Cardiac muscle cell (in vitro differentiated cells and primary cell): ENCODE measurements at regions not wholly inside any gene's neighbourhood (a gene's known extent, or its start where the extent isn't known, plus 50 kb on each side); places are given as distances from the start of the nearest gene placed in this dataset.
A peak's percentile ranks its signal among the peaks of the same experiment; 100 is the strongest.

ENCODE experiments used
- DNase-seq, 2 donors: peaks; one replicate each; pipeline versions ENCODE4 v3.0.0 to v3.0.0-alpha.2; 2010 to 2017; ENCODE audit warnings: low read depth in 1 of 2, low spot score in 1 of 2
- H3K27ac ChIP-seq: fragments of 200-600 bp; sonication (generic); 2 replicates; pipeline ENCODE4 v1.5.1; 2016
- H3K27me3 ChIP-seq: fragments of 200-600 bp; sonication (generic); 2 replicates; pipeline ENCODE4 v1.6.0; 2016; ENCODE audit warnings: control low read depth
- H3K36me3 ChIP-seq: fragments of 200-600 bp; sonication (generic); 2 replicates; pipeline ENCODE4 v1.5.1; 2016; ENCODE audit warnings: control low read depth
- H3K4me1 ChIP-seq: fragments of 200-600 bp; sonication (generic); 2 replicates; pipeline ENCODE4 v1.8.1; 2017; ENCODE audit warnings: low read depth, mild to moderate bottlenecking, mixed run types
- H3K4me3 ChIP-seq: fragments of 200-600 bp; sonication (generic); 2 replicates; pipeline ENCODE4 v1.5.1; 2016; ENCODE audit warnings: mild to moderate bottlenecking
- H3K9me3 ChIP-seq: fragments of 200-600 bp; sonication (generic); 2 replicates; pipeline ENCODE4 v1.5.1; 2017; ENCODE audit warnings: low read depth, mild to moderate bottlenecking, control low read depth
- CTCF ChIP-seq: IDR thresholded peaks from 2 replicates; pipeline ENCODE4 v1.5.1; 2012; ENCODE audit warnings: low read depth, mild to moderate bottlenecking, low read length

DNA sequence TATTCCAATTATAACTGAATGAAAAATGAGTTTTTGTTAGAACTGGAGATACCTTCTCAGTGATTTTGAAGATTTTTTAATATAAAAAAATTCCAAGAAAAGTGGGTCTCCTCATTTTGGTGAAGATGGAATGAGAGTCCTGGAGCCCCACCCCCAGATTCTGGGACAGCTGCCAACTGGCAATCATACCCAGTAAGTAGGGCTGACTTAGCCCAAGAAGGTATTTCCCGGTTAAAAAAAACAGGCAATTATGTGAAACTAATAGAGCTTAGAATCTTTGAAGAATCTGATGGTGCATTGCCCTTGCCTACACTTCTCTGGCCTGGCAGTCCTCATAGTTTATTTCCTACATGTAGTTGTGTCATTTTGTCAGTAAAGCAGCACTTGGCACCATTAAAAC lies 52.8 kb upstream of the VWDE start:
- no peaks in the 10 kb centered on the region for H3K9me3 ChIP-seq
- no peaks in the 10 kb centered on the region for H3K4me1 ChIP-seq
- H3K27ac ChIP-seq: no peak overlapping the region
- H3K4me3 ChIP-seq: no peak overlapping the region
- peak; percentile 3 to 32 for DNase-seq
- H3K36me3 ChIP-seq: no peaks in the 10 kb centered on the region
- H3K27me3 ChIP-seq: no peaks in the 10 kb centered on the region
- no peak for TF ChIP-seq CTCF

- peak; percentile 74 for TF ChIP-seq CTCF
- no peaks in the 10 kb centered on the region for H3K4me1 ChIP-seq
Measured at GRCh38 chr7:12458520-12459131, 55.0 kb upstream of the VWDE start.

DNA sequence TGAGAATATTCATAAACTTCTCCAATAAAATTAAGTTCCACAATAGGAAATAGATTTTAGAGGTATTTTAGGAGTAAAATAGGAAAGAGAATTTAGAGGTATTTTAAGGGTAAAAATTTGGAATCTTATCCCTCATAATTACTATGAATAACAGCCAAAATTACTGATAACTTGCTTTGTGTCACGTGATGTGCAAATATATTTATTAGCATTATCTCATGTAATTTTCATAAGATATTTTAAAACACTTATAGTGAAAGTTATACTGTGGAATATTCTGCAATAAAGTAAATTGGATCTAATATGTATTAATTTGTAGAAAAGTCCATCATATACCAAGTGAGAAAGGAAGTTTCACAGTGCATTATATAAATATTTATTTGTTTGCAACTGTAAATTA lies 64.2 kb upstream of the VWDE start:
- Histone ChIP-seq H3K27ac (no peak overlapping the region), H3K4me3 (no peak overlapping the region), H3K4me1 (no peaks in the 10 kb centered on the region), H3K9me3 (no peaks in the 10 kb centered on the region), H3K27me3 (no peaks in the 10 kb centered on the region), H3K36me3 (no peaks in the 10 kb centered on the region)
- DNase-seq: no peak
- no peak for TF ChIP-seq CTCF

More at GRCh38 chr7:12458520-12459131, 55.0 kb upstream of the VWDE start:
- peak; percentile 55 to 58 for DNase-seq
- Histone ChIP-seq H3K4me3 (no peak overlapping the region), H3K27me3 (no peaks in the 10 kb centered on the region), H3K9me3 (no peaks in the 10 kb centered on the region), H3K27ac (no peak overlapping the region), H3K36me3 (no peaks in the 10 kb centered on the region)

DNA sequence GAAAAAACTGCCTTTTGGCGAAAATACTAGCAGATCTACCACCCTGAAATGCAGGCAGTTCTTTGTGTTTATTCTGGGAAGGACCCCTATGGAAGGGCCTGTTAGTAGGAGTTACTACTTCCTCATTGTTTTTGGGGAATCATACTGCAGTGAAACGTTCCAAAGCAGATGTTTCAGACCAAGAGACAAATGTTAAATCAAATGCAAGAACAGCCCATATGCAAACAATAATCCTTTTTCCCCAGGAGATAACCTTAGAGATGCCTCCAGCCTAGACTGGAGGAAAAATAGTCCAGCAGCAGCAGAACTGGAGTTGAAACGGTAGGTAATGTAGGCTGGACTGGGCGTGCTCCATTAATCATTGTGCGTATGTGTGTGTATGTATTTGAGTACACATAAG lies 65.9 kb upstream of the VWDE start:
- no peak for TF ChIP-seq CTCF
- Histone ChIP-seq H3K9me3 (no peaks in the 10 kb centered on the region), H3K4me3 (no peak overlapping the region), H3K27ac (no peak overlapping the region), H3K27me3 (no peaks in the 10 kb centered on the region), H3K4me1 (peaks cover 6% of the 10 kb centered on the region), H3K36me3 (no peaks in the 10 kb centered on the region)
- no peak for DNase-seq

- Histone ChIP-seq H3K36me3 (no peaks in the 10 kb centered on the region), H3K27me3 (no peaks in the 10 kb centered on the region), H3K27ac (no peak overlapping the region), H3K4me3 (no peak overlapping the region), H3K9me3 (no peaks in the 10 kb centered on the region), H3K4me1 (peaks cover 20% of the 10 kb centered on the region)
- TF ChIP-seq CTCF: no peak
- DNase-seq: no peak
Measured at GRCh38 chr7:12470930-12471329, 67.3 kb upstream of the VWDE start.
